ENCODE measurements at regions not wholly inside any gene's neighbourhood (a gene's known extent, or its start where the extent isn't known, plus 50 kb on each side); places are given as distances from the start of the nearest gene placed in this dataset.

GRCh38 chr2:8405334-8405733 lies 276.5 kb upstream of the ID2 start:
- no peak for DNase-seq

GRCh38 chr2:8406271-8406670 lies 275.6 kb upstream of the ID2 start:
- DNase-seq = no peak

GRCh38 chr2:8407332-8407731 lies 274.5 kb upstream of the ID2 start:
- no peak for DNase-seq

- no peak for DNase-seq
These were observed 273.0 kb upstream of the ID2 start for GRCh38 chr2:8408560-8409460.

- no peak for DNase-seq
These were observed 272.2 kb upstream of the ID2 start for GRCh38 chr2:8409461-8410260.

- DNase-seq = no peak
These were observed 269.8 kb upstream of the ID2 start for GRCh38 chr2:8412082-8412481.

- no peak for DNase-seq
These were observed 269.3 kb upstream of the ID2 start for GRCh38 chr2:8412586-8412985.

GRCh38 chr2:8413589-8414135 lies 268.2 kb upstream of the ID2 start:
- DNase-seq = peak; percentile 75

GRCh38 chr2:8414946-8415879 lies 266.6 kb upstream of the ID2 start:
- DNase-seq = no peak

- DNase-seq = no peak
These were observed 265.8 kb upstream of the ID2 start for GRCh38 chr2:8416001-8416571.

GRCh38 chr2:8416849-8417832 lies 264.7 kb upstream of the ID2 start:
- DNase-seq = no peak

GRCh38 chr2:8418721-8419120 lies 263.1 kb upstream of the ID2 start:
- no peak for DNase-seq

GRCh38 chr2:8421658-8422449 lies 260.0 kb upstream of the ID2 start:
- no peak for DNase-seq

- no peak for DNase-seq
These were observed 259.4 kb upstream of the ID2 start for GRCh38 chr2:8422450-8422800.

GRCh38 chr2:8424997-8425900 lies 256.6 kb upstream of the ID2 start:
- DNase-seq = no peak

GRCh38 chr2:8426550-8426949 lies 255.3 kb upstream of the ID2 start:
- DNase-seq = no peak

- no peak for DNase-seq
These were observed 254.6 kb upstream of the ID2 start for GRCh38 chr2:8427211-8427610.

- DNase-seq = no peak
These were observed 251.2 kb upstream of the ID2 start for GRCh38 chr2:8430628-8431027.
